Upper lobe of right lung (tissue), 1 donor: ENCODE measurements at regions not wholly inside any gene's neighbourhood (a gene's known extent, or its start where the extent isn't known, plus 50 kb on each side); places are given as distances from the start of the nearest gene placed in this dataset.
"Not testable (repeated sequence)": the region's sequence is repeated elsewhere in the genome, so short reads cannot be mapped to it uniquely, and the experiment has no call there.

ENCODE experiments used
- ATAC-seq: fragments of 200-7000 bp; cut with Tn5 transposase; one replicate; pipeline ENCODE4 v1.9.1; 2020; ENCODE audit warnings: mild to moderate bottlenecking, moderate library complexity
- DNase-seq: peaks from one replicate; pipeline ENCODE4 v3.0.0-alpha.2; 2020
- H3K27ac ChIP-seq: fragments of 200-600 bp; one replicate; pipeline ENCODE4 v1.8.0; 2022
- H3K27me3 ChIP-seq: fragments of 200-600 bp; one replicate; pipeline ENCODE4 v1.8.0; 2022; ENCODE audit warnings: mild to moderate bottlenecking
- H3K36me3 ChIP-seq: fragments of 200-600 bp; one replicate; pipeline ENCODE4 v1.8.0; 2022
- H3K4me1 ChIP-seq: fragments of 200-600 bp; one replicate; pipeline ENCODE4 v1.8.0; 2022
- H3K4me3 ChIP-seq: fragments of 200-600 bp; one replicate; pipeline ENCODE4 v1.8.0; 2022; ENCODE audit warnings: mild to moderate bottlenecking
- H3K9me3 ChIP-seq: fragments of 200-600 bp; one replicate; pipeline ENCODE4 v1.8.0; 2022
- CTCF ChIP-seq: fragments of 200-600 bp; IDR thresholded peaks from one replicate; pipeline ENCODE4 v1.8.0; 2022; ENCODE audit warnings: antibody characterized with exemption
- intact Hi-C: fragments of 100-400 bp; cut with DNase I; formaldehyde crosslinking; loops from one replicate; pipeline ENCODE4 v1.11.0; 2022
- donor health status: DM: no; HTN: yes; CAD: no; lungs with severe emphysema.

- DNase-seq = no peak
- no peak overlapping the region for H3K4me3 ChIP-seq
- no peak overlapping the region for H3K27ac ChIP-seq
- intact Hi-C loops = no loop called here
- no peak for ATAC-seq
- H3K36me3 ChIP-seq = no peaks in the 10 kb centered on the region
- no peaks in the 10 kb centered on the region for H3K9me3 ChIP-seq
- no peak for TF ChIP-seq CTCF
- no peaks in the 10 kb centered on the region for H3K27me3 ChIP-seq
- H3K4me1 ChIP-seq = no peaks in the 10 kb centered on the region
Observed at GRCh38 chr2:34724107-34724506, 1125.0 kb upstream of the FAM98A start.

- no peaks in the 10 kb centered on the region for H3K36me3 ChIP-seq
- no peaks in the 10 kb centered on the region for H3K9me3 ChIP-seq
- no peak overlapping the region for H3K4me3 ChIP-seq
- TF ChIP-seq CTCF = no peak
- no peak overlapping the region for H3K27ac ChIP-seq
- intact Hi-C loops = no loop called here
- DNase-seq (no peak), ATAC-seq (no peak)
- H3K27me3 ChIP-seq = no peaks in the 10 kb centered on the region
- no peaks in the 10 kb centered on the region for H3K4me1 ChIP-seq
Observed at GRCh38 chr2:34723683-34724082, 1124.6 kb upstream of the FAM98A start.

GRCh38 chr2:34719206-34719605 lies 1120.1 kb upstream of the FAM98A start:
- no peak for TF ChIP-seq CTCF
- Histone ChIP-seq H3K36me3 (no peaks in the 10 kb centered on the region), H3K27ac (no peak overlapping the region), H3K4me1 (no peaks in the 10 kb centered on the region), H3K4me3 (no peak overlapping the region), H3K27me3 (no peaks in the 10 kb centered on the region), H3K9me3 (no peaks in the 10 kb centered on the region)
- DNase-seq = no peak
- intact Hi-C loops = no loop called here
- no peak for ATAC-seq

- Histone ChIP-seq H3K4me1 (no peaks in the 10 kb centered on the region), H3K27me3 (no peaks in the 10 kb centered on the region), H3K27ac (no peak overlapping the region), H3K36me3 (no peaks in the 10 kb centered on the region), H3K4me3 (no peak overlapping the region), H3K9me3 (no peaks in the 10 kb centered on the region)
- ATAC-seq (no peak), DNase-seq (no peak)
- no peak for TF ChIP-seq CTCF
- intact Hi-C loops = no loop called here
Observed at GRCh38 chr2:34705551-34706247, 1106.6 kb upstream of the FAM98A start.

GRCh38 chr2:34703292-34703691 lies 1104.2 kb upstream of the FAM98A start:
- ATAC-seq = no peak

GRCh38 chr2:34702391-34702790 lies 1103.3 kb upstream of the FAM98A start:
- H3K4me3 ChIP-seq, H3K4me1 ChIP-seq, H3K27me3 ChIP-seq, intact Hi-C loops, H3K27ac ChIP-seq, DNase-seq, H3K9me3 ChIP-seq, H3K36me3 ChIP-seq, ATAC-seq: not testable (repeated sequence)

More at GRCh38 chr2:34703292-34703691, 1104.2 kb upstream of the FAM98A start:
- Histone ChIP-seq H3K4me3 (no peak overlapping the region), H3K4me1 (no peaks in the 10 kb centered on the region), H3K9me3 (no peaks in the 10 kb centered on the region), H3K27ac (no peak overlapping the region), H3K36me3 (no peaks in the 10 kb centered on the region), H3K27me3 (no peaks in the 10 kb centered on the region)
- no peak for DNase-seq
- no peak for TF ChIP-seq CTCF
- intact Hi-C loops = no loop called here

- H3K4me3 ChIP-seq, intact Hi-C loops, H3K27ac ChIP-seq, H3K9me3 ChIP-seq, H3K27me3 ChIP-seq, H3K4me1 ChIP-seq, H3K36me3 ChIP-seq, DNase-seq, ATAC-seq: not testable (repeated sequence)
Observed at GRCh38 chr2:34677591-34677990, 1078.5 kb upstream of the FAM98A start.

- H3K4me1 ChIP-seq, H3K36me3 ChIP-seq, H3K27ac ChIP-seq, ATAC-seq, intact Hi-C loops, H3K9me3 ChIP-seq, H3K4me3 ChIP-seq, H3K27me3 ChIP-seq, DNase-seq: not testable (repeated sequence)
Observed at GRCh38 chr2:34677119-34677531, 1078.0 kb upstream of the FAM98A start.
